ENCODE measurements at regions not wholly inside any gene's neighbourhood (a gene's known extent, or its start where the extent isn't known, plus 50 kb on each side); places are given as distances from the start of the nearest gene placed in this dataset.

GRCh38 chr10:21304608-21305007, 220.9 kb downstream of the SKIDA1 start:
- TF ChIP-seq EZH2 (IDR thresholded peaks at IDR 0.05; ENCODE audit: low read length, missing control alignments) (no peak), CTCF (conservative IDR thresholded peaks at IDR 0.05 in 1 of 2, IDR thresholded peaks at IDR 0.05 in 1 of 2; ENCODE audit: low read depth in 1 of 2, low read length in 2 of 2) (no peak)
